ENCODE measurements at regions not wholly inside any gene's neighbourhood (a gene's known extent, or its start where the extent isn't known, plus 50 kb on each side); places are given as distances from the start of the nearest gene placed in this dataset.

DNA sequence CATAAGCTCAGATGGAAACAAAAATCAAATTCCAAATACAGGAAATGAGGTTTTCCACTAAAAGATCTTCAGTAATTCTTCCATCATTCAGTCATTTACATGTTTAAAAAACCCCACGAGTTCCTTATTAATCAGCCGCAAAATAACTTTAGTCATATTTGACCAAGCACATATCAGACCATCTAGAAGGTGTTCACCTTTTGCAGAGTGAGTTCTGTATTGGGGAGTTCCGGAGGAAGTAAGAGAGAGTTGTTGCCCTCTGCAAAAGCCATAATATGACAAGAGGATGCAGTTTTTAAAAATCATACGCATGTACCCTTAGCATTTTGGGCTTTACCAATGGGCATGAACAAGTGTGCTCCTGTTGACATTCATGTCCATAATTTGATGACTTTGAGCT lies 61.6 kb downstream of the CCR1 start:
- Histone ChIP-seq H3K36me3 (no peaks in the 10 kb centered on the region), H3K27ac (no peak overlapping the region), H3K4me1 (no peaks in the 10 kb centered on the region), H3K27me3 (no peaks in the 10 kb centered on the region), H3K4me3 (no peak overlapping the region), H3K9me3 (no peaks in the 10 kb centered on the region)
- no peak for DNase-seq
- TF ChIP-seq CTCF (IDR thresholded peaks at IDR 0.05) (no peak), POLR2A (IDR thresholded peaks at IDR 0.05) (no peak)

DNA sequence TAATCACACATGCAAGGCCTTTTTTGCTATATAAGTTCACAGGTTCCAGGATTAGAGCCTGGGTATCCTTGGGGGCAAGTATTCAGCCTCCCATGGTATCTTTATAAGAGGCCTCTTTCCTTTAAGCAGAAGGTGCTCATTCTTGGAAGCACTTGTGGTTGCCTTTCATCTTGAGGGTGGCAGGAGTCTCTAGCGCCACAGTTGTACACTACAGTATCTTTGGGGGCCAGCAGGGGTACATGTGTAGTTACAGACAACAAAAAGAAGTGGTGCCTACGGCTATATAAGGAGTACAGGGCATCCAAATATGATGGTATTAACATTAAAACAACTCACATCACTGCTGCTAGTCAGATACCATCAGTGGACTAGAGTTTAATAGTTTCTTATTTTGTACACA lies 62.1 kb downstream of the CCR1 start:
- H3K9me3 ChIP-seq, result no peaks in the 10 kb centered on the region
- no peaks in the 10 kb centered on the region for H3K27me3 ChIP-seq
- no peaks in the 10 kb centered on the region for H3K4me1 ChIP-seq
- no peak for TF ChIP-seq POLR2A (IDR thresholded peaks at IDR 0.05)
- no peak for DNase-seq
- H3K27ac ChIP-seq, result no peak overlapping the region
- H3K36me3 ChIP-seq, result no peaks in the 10 kb centered on the region
- no peak overlapping the region for H3K4me3 ChIP-seq

GRCh38 chr3:46145147-46145546 lies 63.0 kb downstream of the CCR1 start:
- Histone ChIP-seq H3K9me3 (no peaks in the 10 kb centered on the region), H3K36me3 (no peaks in the 10 kb centered on the region), H3K4me1 (no peaks in the 10 kb centered on the region), H3K27ac (no peak overlapping the region), H3K27me3 (no peaks in the 10 kb centered on the region), H3K4me3 (no peak overlapping the region)
- DNase-seq, result no peak
- no peak for TF ChIP-seq POLR2A (IDR thresholded peaks at IDR 0.05)
- TF ChIP-seq CTCF (IDR thresholded peaks at IDR 0.05), result no peak

- TF ChIP-seq POLR2A (IDR thresholded peaks at IDR 0.05) (no peak), CTCF (IDR thresholded peaks at IDR 0.05) (no peak)
- Histone ChIP-seq H3K36me3 (no peaks in the 10 kb centered on the region), H3K27me3 (no peaks in the 10 kb centered on the region), H3K9me3 (no peaks in the 10 kb centered on the region), H3K4me3 (no peak overlapping the region), H3K27ac (no peak overlapping the region), H3K4me1 (no peaks in the 10 kb centered on the region)
- no peak for DNase-seq
These were observed 64.1 kb downstream of the CCR1 start for GRCh38 chr3:46143951-46144473.

DNA sequence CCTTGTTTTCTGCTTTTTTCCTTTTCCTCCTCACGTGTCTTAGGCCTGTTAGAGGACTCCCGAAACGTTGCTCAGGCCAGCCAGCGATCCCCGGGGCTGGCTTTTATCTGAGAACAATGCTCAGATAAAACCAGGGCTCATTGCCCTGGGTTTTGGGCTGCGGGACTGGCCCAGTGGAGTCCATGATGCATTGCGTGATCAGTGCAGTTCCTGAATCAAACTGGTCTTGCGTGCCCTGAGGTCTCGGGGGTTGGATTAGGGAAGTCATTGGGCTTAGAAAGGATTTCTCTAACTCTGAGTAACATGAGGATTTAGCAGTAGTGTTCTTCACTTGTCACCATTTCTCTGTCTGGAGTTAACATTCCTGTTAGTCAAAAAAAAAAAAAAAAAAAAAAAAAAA lies 66.3 kb downstream of the CCR1 start:
- Histone ChIP-seq H3K36me3 (no peaks in the 10 kb centered on the region), H3K9me3 (no peaks in the 10 kb centered on the region), H3K4me1 (no peaks in the 10 kb centered on the region), H3K27me3 (no peaks in the 10 kb centered on the region), H3K4me3 (no peak overlapping the region), H3K27ac (no peak overlapping the region)
- TF ChIP-seq CTCF (IDR thresholded peaks at IDR 0.05) (no peak), POLR2A (IDR thresholded peaks at IDR 0.05) (no peak)
- no peak for DNase-seq

DNA sequence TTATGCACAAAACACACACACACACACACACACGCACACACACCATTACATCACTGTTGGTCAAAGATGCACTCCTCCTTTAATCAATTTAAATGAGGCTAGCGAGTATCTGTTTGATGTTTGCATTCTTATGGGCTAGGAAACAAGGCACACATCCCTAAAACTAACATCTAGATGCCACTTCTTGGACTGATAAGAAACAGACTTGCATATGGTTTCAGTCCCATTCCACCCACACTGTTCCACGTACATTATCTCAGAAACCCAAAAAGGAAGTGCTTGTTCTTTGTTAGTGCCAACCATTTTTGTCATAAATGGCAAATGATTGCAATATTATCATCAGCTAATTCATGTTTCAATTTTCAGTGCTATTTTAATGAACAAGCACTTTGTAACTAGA lies 69.5 kb downstream of the CCR1 start:
- Histone ChIP-seq H3K9me3 (no peaks in the 10 kb centered on the region), H3K27ac (no peak overlapping the region), H3K4me3 (no peak overlapping the region), H3K36me3 (no peaks in the 10 kb centered on the region), H3K4me1 (no peaks in the 10 kb centered on the region), H3K27me3 (no peaks in the 10 kb centered on the region)
- no peak for TF ChIP-seq POLR2A (IDR thresholded peaks at IDR 0.05)
- TF ChIP-seq CTCF (IDR thresholded peaks at IDR 0.05), result no peak
- no peak for DNase-seq
